ENCODE measurements at regions not wholly inside any gene's neighbourhood (a gene's known extent, or its start where the extent isn't known, plus 50 kb on each side); places are given as distances from the start of the nearest gene placed in this dataset.

DNA sequence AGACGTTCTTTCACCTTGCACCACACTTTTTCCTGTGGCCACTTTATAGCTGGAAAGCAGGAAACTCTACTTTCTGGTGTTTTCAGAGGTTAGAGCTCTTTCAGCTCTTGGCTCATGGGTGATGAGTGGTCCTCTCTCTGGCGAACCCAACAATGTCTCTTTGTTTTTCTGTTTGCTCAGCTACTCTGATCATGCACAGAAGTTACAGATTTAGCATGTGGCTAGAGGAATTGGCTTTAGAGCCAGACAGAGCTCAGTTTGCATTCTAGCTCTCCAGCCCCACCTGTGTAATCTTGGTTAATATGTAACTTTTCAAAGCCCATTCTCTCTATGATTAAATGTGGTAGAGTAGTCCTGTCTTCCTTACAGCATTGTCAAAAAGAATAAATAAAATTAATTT is 225.2 kb downstream of the HAPSTR1 start:
- TF ChIP-seq, protein P1, sequence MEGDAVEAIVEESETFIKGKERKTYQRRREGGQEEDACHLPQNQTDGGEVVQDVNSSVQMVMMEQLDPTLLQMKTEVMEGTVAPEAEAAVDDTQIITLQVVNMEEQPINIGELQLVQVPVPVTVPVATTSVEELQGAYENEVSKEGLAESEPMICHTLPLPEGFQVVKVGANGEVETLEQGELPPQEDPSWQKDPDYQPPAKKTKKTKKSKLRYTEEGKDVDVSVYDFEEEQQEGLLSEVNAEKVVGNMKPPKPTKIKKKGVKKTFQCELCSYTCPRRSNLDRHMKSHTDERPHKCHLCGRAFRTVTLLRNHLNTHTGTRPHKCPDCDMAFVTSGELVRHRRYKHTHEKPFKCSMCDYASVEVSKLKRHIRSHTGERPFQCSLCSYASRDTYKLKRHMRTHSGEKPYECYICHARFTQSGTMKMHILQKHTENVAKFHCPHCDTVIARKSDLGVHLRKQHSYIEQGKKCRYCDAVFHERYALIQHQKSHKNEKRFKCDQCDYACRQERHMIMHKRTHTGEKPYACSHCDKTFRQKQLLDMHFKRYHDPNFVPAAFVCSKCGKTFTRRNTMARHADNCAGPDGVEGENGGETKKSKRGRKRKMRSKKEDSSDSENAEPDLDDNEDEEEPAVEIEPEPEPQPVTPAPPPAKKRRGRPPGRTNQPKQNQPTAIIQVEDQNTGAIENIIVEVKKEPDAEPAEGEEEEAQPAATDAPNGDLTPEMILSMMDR (IDR thresholded peaks at IDR 0.05; ENCODE audit: extremely low read depth in 1 of 2, insufficient read depth in 1 of 2, low read depth in 1 of 2, low read length in 2 of 2), result no peak
- TF ChIP-seq EZH2 (IDR thresholded peaks at IDR 0.05; ENCODE audit: borderline replicate concordance, low read depth, low read length, severe bottlenecking) (no peak), POLR2A (IDR thresholded peaks at IDR 0.05; ENCODE audit: low read depth, low read length) (no peak)
